ENCODE measurements at regions not wholly inside any gene's neighbourhood (a gene's known extent, or its start where the extent isn't known, plus 50 kb on each side); places are given as distances from the start of the nearest gene placed in this dataset.

DNA sequence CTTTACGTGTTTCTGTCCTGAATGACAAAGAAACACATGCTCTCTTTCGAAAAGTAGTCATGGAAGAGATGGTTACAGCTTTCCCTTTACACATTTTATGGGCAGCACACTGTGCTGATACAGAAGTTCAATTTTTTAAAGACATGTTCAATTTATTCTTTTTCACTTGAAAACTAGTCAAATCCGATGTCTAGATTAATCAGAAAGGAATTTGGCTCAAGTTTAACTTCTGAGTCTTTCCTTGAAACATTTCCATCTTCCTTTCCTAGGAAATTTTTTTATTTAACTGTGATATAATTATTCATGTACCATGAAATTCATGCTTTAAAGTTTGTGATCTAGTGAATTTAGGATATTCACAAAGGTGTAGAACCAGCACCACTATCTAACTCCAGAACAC is 360.1 kb downstream of the TNS3 start:
- TF ChIP-seq, protein P1, sequence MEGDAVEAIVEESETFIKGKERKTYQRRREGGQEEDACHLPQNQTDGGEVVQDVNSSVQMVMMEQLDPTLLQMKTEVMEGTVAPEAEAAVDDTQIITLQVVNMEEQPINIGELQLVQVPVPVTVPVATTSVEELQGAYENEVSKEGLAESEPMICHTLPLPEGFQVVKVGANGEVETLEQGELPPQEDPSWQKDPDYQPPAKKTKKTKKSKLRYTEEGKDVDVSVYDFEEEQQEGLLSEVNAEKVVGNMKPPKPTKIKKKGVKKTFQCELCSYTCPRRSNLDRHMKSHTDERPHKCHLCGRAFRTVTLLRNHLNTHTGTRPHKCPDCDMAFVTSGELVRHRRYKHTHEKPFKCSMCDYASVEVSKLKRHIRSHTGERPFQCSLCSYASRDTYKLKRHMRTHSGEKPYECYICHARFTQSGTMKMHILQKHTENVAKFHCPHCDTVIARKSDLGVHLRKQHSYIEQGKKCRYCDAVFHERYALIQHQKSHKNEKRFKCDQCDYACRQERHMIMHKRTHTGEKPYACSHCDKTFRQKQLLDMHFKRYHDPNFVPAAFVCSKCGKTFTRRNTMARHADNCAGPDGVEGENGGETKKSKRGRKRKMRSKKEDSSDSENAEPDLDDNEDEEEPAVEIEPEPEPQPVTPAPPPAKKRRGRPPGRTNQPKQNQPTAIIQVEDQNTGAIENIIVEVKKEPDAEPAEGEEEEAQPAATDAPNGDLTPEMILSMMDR (IDR thresholded peaks at IDR 0.05; ENCODE audit: low read depth, low read length) = no peak
- ChIA-PET CTCF (interaction anchor here (1.7 kb wide), 1 partner anchor 9 kb away, joined by 3 read pairs; no protein-coding TSS in a partner anchor), POLR2A (no interaction called here)
- no peak overlapping the region for H3K27ac ChIP-seq (ENCODE audit: low read depth, low read length)
- H3K27me3 ChIP-seq (ENCODE audit: control insufficient read depth, insufficient read depth, low read length) = peaks cover 10% of the 10 kb centered on the region
- H3K9me3 ChIP-seq (ENCODE audit: control insufficient read depth, insufficient read depth, low read length) = no peaks in the 10 kb centered on the region
- no peak for DNase-seq (ENCODE audit: low read depth, low spot score)
- H3K4me3 ChIP-seq (ENCODE audit: low read depth, low read length) = no peak overlapping the region

DNA sequence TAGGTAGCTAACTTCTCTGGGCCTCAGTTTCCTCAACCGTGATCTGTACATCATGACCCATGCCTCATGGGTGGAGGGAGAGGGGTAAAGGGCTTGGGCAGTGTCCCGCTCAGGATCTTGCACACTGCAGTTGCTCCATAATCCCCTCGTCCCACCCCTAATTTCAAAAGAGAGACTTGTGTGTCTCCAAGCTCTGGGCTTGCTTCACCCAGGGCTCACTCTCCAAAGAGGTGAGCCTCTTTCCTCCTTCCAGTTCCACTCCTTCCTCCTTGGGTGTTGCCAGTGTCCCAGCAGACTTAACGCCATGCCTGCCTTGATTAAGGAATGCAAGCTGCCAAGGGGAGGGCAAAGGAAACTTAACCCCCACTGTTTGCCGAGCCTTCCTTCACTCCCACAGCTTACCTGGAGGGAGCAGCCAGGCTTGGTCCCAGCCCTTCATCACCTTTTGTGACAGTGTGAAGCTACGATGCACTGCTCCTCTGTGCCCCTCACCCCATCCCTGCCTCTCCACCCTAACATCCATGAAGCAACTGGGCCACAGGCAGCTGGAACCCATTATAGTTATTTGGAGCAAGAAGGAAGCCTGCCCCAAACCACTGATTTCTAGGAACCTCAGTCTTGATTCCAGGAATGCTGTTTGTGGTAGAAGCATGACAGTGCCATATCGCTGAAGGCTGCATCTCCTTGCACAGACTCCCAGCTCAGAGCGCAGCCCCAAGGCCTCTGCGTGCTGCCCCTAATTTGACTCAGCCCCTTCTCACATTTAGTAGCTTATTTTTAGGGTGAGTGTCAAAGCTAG is 363.3 kb downstream of the TNS3 start:
- TF ChIP-seq, protein P1 (IDR thresholded peaks at IDR 0.05; ENCODE audit: low read depth, low read length) = no peak
- Histone ChIP-seq H3K4me3 (ENCODE audit: low read depth, low read length) (no peak overlapping the region), H3K9me3 (ENCODE audit: control insufficient read depth, insufficient read depth, low read length) (no peaks in the 10 kb centered on the region), H3K27me3 (ENCODE audit: control insufficient read depth, insufficient read depth, low read length) (peaks cover 8% of the 10 kb centered on the region), H3K27ac (ENCODE audit: low read depth, low read length) (no peak overlapping the region)
- CTCF ChIA-PET = interaction anchor here (0.8 to 1.2 kb wide), 2 partner anchors 10 to 36 kb away, joined by 3 to 5 read pairs; no protein-coding TSS in a partner anchor
- POLR2A ChIA-PET = no interaction called here
- no peak for DNase-seq (ENCODE audit: low read depth, low spot score)

DNA sequence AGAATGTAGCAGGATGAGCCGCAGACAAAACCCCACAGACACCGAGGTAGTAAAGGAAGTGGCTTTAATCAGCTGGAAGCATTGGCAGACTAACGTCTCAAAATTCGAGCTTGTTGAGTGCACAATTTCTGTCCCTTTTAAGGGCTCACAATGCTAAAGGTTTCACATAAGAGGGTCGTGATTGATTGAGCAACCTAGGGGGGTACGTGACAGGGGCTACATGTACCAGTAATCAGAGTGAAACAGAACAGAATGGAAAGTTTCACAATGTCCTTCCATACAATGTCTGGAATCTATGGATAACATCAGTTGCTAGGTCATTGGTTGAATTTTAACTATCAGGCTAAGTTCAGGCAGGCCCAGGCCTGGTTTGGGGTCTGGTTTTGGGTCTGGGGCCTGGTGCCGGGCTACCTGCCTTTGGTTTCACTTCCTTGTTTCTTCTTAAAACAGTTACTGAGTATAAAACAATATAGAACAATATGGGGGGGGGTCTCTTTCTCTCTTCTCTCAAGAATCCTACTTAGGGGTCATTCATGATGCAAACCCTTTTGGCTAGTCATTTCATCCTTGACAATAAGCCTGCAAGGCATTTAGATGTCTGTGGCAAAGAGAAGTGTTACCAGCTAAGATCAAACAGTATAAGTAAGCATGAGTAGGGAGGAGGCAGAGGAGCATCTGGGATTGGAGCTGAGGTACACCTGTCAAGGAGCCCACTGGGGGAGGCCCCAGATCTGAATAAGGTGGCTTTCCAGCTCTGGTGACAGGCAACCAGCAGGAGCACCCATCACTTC is 364.1 kb downstream of the TNS3 start:
- peaks cover 13% of the 10 kb centered on the region for H3K27me3 ChIP-seq (ENCODE audit: control insufficient read depth, insufficient read depth, low read length)
- no peak overlapping the region for H3K4me3 ChIP-seq (ENCODE audit: low read depth, low read length)
- no peaks in the 10 kb centered on the region for H3K9me3 ChIP-seq (ENCODE audit: control insufficient read depth, insufficient read depth, low read length)
- no peak overlapping the region for H3K27ac ChIP-seq (ENCODE audit: low read depth, low read length)
- CTCF ChIA-PET = interaction anchor here (0.8 kb wide), 1 partner anchor 149 kb away, joined by 3 read pairs; no protein-coding TSS in a partner anchor
- POLR2A ChIA-PET = no interaction called here
- TF ChIP-seq, protein P1 (IDR thresholded peaks at IDR 0.05; ENCODE audit: low read depth, low read length) = no peak
- no peak for DNase-seq (ENCODE audit: low read depth, low spot score)

DNA sequence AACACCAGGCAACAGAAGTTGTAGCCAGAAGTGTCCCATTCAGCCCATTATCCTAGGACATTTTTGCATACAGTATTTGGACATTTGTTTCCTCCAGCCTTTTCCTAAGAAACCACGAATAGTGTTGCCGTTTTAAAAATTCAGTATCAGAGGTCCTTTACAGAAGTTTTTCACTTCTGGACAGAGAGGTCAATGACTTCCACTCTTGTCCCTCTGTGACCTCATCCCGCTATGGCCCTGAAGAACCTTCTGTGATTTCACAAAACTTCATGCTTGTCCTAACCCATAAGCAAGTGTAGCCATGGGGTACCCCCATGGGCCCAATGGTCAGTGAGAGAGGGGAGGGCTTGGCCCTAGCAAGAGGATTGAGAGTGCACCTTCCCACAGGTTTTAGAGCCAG is 364.8 kb downstream of the TNS3 start:
- no peak for DNase-seq (ENCODE audit: low read depth, low spot score)
- no peak overlapping the region for H3K4me3 ChIP-seq (ENCODE audit: low read depth, low read length)
- peaks cover 15% of the 10 kb centered on the region for H3K27me3 ChIP-seq (ENCODE audit: control insufficient read depth, insufficient read depth, low read length)
- TF ChIP-seq, protein P1 (IDR thresholded peaks at IDR 0.05; ENCODE audit: low read depth, low read length) = no peak
- no peak overlapping the region for H3K27ac ChIP-seq (ENCODE audit: low read depth, low read length)
- CTCF ChIA-PET = interaction anchor here (0.8 kb wide), 1 partner anchor 148 kb away, joined by 3 read pairs; no protein-coding TSS in a partner anchor
- no peaks in the 10 kb centered on the region for H3K9me3 ChIP-seq (ENCODE audit: control insufficient read depth, insufficient read depth, low read length)
- POLR2A ChIA-PET = no interaction called here

DNA sequence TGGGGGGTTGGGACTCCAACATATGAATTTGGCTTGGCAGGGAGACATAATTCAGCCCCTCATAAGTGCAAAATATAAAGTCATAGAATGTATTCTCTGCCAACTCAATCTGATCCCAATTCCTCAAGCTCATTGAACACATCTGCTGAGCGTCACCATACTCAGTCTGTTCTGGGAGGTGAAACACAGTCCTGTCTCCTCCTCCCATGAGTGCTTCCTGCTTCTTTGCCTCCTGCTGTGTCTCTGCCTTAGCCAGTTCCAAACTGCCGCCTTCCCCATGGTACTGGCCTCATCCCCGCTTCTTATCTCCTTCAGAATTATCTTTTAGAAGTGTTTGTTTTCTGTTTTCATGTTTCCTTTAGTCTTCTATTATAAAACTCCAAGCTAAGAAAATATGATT is 365.5 kb downstream of the TNS3 start:
- TF ChIP-seq, protein P1 (IDR thresholded peaks at IDR 0.05; ENCODE audit: low read depth, low read length) = no peak
- no peak overlapping the region for H3K27ac ChIP-seq (ENCODE audit: low read depth, low read length)
- H3K9me3 ChIP-seq (ENCODE audit: control insufficient read depth, insufficient read depth, low read length) = no peaks in the 10 kb centered on the region
- CTCF ChIA-PET = no interaction called here
- H3K27me3 ChIP-seq (ENCODE audit: control insufficient read depth, insufficient read depth, low read length) = peaks cover 20% of the 10 kb centered on the region
- no peak overlapping the region for H3K4me3 ChIP-seq (ENCODE audit: low read depth, low read length)
- no peak for DNase-seq (ENCODE audit: low read depth, low spot score)
- POLR2A ChIA-PET = no interaction called here
